BE2C (cell line): ENCODE measurements at regions not wholly inside any gene's neighbourhood (a gene's known extent, or its start where the extent isn't known, plus 50 kb on each side); places are given as distances from the start of the nearest gene placed in this dataset.

Experiments used
- DNase-seq: peaks from one replicate; pipeline ENCODE4 v3.0.0-alpha.2; 2020
- H3K27me3 ChIP-seq: fragments of 250-450 bp; sonication (Bioruptor Pico); 2 replicates; pipeline ENCODE4 v1.5.1; 2020; ENCODE audit warnings: mild to moderate bottlenecking
- H3K36me3 ChIP-seq: fragments of 250-450 bp; sonication (Bioruptor Pico); 2 replicates; pipeline ENCODE4 v1.5.1; 2020; ENCODE audit warnings: mild to moderate bottlenecking
- H3K4me1 ChIP-seq: fragments of 250-450 bp; sonication (Bioruptor Pico); 2 replicates; pipeline ENCODE4 v1.5.1; 2020
- H3K4me3 ChIP-seq: 2 replicates; pipeline ENCODE4 v1.5.1; 2011; ENCODE audit warnings: low read depth, low read length
- H3K9me3 ChIP-seq: fragments of 250-450 bp; sonication (Bioruptor Pico); 2 replicates; pipeline ENCODE4 v1.5.1; 2020
- CTCF ChIP-seq: IDR thresholded peaks from 2 replicates; pipeline ENCODE4 v1.5.1; 2012; ENCODE audit warnings: mild to moderate bottlenecking, low read depth, low read length

- Histone ChIP-seq H3K4me1 (no peaks in the 10 kb centered on the region), H3K4me3 (no peak overlapping the region), H3K36me3 (no peaks in the 10 kb centered on the region), H3K9me3 (no peaks in the 10 kb centered on the region), H3K27me3 (no peaks in the 10 kb centered on the region)
- DNase-seq, result no peak
- no peak for TF ChIP-seq CTCF
Observed at GRCh38 chr3:74456166-74456565, 158.3 kb downstream of the CNTN3 start.

DNA sequence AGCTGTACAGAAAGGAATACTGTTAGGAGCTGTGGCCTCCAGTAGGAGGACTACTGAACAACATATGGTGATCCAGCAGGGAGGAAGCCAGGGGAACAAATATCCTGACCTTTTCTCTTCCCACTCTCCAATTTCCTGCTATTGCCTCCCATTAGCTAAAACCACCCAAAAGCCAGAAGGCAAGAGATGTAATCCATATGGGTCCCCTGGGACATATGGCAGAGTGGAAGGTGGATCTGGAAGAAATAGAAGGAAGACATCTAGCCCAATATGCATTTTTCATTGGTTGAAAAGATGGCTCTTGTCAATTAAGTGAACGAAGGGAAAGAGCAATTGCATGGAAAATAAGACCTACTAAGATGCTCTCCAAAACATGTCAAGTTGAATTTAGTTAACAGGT lies 167.2 kb downstream of the CNTN3 start:
- Histone ChIP-seq H3K27me3 (no peaks in the 10 kb centered on the region), H3K9me3 (no peaks in the 10 kb centered on the region), H3K4me3 (no peak overlapping the region), H3K4me1 (no peaks in the 10 kb centered on the region), H3K36me3 (no peaks in the 10 kb centered on the region)
- no peak for DNase-seq
- TF ChIP-seq CTCF, result no peak

DNA sequence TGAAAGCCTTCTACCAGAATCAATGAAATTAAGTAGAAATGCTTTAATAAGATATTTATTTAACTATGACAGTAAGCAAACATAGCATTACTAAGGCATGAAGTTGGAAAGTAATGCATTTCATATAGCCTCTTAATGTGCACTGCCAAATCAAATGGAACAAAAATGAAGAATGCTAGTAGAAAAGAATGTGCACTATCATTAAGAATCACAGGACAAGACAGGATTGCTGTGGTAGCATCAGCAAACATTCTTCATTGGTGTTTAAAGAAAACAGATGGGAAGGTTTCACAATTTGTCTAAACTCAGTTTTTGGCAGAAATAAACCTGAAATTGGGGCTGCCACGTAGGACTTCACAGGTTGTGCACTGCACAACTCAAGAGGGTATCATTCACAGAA lies 168.9 kb downstream of the CNTN3 start:
- no peak for DNase-seq
- Histone ChIP-seq H3K9me3 (no peaks in the 10 kb centered on the region), H3K36me3 (no peaks in the 10 kb centered on the region), H3K4me1 (no peaks in the 10 kb centered on the region), H3K4me3 (no peak overlapping the region), H3K27me3 (no peaks in the 10 kb centered on the region)
- no peak for TF ChIP-seq CTCF

DNA sequence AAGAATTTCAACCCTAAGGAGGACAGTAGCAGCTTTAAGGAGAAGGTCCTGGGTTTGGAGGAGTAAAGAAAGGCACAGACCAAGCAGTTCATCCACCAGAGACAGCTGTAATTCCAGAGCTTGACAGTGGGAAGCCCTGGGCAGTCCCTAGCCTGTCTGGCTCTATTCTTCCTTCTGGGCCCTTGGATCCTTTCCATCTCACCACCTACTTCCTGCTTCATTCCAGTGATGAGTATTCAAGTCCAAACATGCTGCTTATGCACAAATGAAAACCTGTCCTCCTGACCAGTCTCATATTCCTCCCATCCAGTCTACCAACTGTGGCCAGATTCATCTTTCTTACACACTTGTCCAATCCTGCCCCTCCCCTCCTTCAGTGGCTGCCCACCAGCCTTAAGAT lies 171.4 kb downstream of the CNTN3 start:
- Histone ChIP-seq H3K4me1 (no peaks in the 10 kb centered on the region), H3K9me3 (no peaks in the 10 kb centered on the region), H3K36me3 (no peaks in the 10 kb centered on the region), H3K4me3 (no peak overlapping the region), H3K27me3 (no peaks in the 10 kb centered on the region)
- TF ChIP-seq CTCF, result no peak
- DNase-seq, result no peak

- Histone ChIP-seq H3K36me3 (no peaks in the 10 kb centered on the region), H3K4me1 (no peaks in the 10 kb centered on the region), H3K27me3 (no peaks in the 10 kb centered on the region), H3K4me3 (no peak overlapping the region), H3K9me3 (no peaks in the 10 kb centered on the region)
- TF ChIP-seq CTCF, result no peak
- no peak for DNase-seq
Observed at GRCh38 chr3:74442683-74443082, 171.8 kb downstream of the CNTN3 start.

DNA sequence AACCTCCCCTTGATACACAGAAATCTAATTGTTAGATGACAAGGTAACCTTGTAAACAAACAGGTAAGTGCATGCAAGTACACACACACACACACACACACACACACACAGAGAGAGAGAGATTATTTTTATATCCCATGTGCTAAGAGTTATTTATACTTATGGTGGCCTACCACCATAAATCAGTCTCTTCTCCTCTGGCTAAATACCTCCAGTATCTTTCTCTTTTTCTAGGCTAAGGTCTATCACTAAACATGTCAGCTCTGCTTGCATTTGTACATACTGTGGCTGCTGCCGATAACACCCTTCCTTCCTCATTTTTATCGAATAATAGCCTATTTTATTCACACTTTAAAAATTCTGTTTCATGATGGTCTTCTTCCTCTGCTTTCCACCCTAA lies 172.4 kb downstream of the CNTN3 start:
- H3K27me3 ChIP-seq, result no peaks in the 10 kb centered on the region
- no peaks in the 10 kb centered on the region for H3K9me3 ChIP-seq
- no peak for TF ChIP-seq CTCF
- H3K4me1 ChIP-seq, result no peaks in the 10 kb centered on the region
- H3K36me3 ChIP-seq, result no peaks in the 10 kb centered on the region
- no peak for DNase-seq
- no peak overlapping the region for H3K4me3 ChIP-seq
